Stimulated activated CD8-positive, alpha-beta memory T cell treated with anti-CD3 and anti-CD28 coated beads, Interleukin-7, amount 100 ng/mL, for 24 hours (primary cell): ENCODE measurements at regions not wholly inside any gene's neighbourhood (a gene's known extent, or its start where the extent isn't known, plus 50 kb on each side); places are given as distances from the start of the nearest gene placed in this dataset.
"Not testable (repeated sequence)": the region's sequence is repeated elsewhere in the genome, so short reads cannot be mapped to it uniquely, and the experiment has no call there.

Experiments used
- DNase-seq: peaks from one replicate; pipeline ENCODE4 v3.0.0-alpha.2; 2020; ENCODE audit warnings: low read depth

DNA sequence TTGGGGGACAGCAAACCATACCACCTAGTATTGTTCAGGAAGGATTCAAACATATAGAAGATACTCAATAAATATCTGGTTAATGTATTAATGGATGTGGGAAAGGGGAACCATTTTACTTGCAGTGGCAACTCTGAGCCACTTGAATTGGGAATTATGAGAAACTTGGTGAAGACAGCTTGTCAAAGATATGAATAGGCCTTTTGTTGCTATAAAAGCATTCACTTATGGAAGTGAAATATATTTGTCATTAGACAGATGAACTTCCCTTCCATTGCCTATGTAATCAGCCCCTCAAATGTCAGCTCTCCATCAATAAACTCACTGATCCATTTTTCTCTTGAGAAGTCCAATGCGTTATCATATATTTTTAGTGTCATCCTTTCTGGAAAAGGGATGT, 56.1 kb downstream of the GPR85 start:
- no peak for DNase-seq

DNA sequence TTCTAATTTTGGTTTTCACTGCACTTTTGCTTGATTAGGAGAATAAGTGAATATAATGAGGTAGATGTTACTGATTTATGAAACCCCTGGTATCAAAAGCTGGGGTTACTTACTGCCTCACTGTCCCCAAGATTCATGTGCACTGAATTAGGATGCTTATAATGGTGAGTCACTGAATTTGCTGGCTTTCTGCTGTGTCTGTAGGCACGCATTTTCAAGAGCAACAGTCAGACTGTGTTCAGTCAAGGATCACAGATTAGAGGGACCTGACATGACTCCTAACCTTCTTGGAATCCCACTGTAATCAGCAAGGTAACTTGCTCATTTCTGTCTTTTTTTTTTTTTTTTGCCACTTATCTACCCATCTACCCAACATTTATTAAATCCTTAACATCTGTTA, 59.7 kb downstream of the GPR85 start:
- DNase-seq = no peak

DNA sequence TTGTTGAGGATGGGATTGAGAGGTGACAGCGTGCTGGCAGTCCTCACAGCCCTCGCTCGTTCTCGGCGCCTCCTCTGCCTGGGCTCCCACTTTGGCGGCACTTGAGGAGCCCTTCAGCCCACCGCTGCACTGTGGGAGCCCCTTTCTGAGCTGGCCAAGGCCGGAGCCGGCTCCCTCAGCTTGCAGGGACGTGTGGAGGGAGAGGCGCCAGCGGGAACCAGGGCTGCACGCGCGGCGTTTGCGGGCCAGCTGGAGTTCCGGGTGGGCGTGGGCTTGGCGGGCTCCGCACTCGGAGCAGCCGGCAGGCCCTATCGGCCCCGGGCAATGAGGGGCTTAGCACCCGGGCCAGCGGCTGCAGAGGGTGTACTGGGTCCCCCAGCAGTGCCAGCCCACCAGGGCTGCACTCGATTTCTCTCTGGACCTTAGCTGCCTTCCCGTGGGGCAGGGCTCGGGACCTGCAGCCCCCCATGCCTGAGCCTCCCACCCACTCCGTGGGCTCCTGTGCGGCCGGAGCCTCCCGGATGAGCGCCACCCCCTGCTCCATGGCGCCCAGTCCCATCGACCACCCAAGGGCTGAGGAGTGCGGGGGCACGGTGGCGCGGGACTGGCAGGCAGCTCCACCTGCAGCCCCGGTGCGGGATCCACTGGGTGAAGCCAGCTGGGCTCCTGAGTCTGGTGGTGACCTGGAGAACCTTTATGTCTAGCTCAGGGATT, 69.3 kb downstream of the GPR85 start:
- not testable (repeated sequence) for DNase-seq

DNA sequence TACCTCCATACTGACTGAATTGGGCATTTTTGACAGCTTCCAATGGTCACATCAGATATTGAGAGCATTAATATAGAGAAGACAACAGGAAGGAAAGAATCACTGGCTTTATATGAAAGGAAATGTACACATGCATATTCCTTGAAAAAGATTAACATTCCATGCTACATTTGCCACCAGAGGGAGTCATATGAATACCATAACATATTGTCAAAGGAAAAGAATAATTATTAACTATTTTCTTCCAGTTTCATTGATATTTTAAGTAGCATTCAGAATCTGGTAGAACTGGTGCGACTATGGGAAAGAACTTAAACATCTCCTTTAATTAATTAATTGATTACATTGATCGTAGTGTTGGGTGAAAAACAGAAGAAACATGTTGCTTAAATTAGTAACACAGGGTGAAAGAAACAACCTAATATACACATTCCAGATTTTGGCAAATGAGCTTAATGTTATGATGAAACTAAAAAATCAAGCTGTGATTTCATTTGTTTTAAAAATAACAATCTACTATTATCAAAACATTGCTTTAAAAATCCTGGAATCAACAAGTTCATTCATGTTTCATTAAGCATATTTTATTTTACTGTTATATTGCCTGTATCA, 71.5 kb downstream of the GPR85 start:
- DNase-seq = no peak

DNA sequence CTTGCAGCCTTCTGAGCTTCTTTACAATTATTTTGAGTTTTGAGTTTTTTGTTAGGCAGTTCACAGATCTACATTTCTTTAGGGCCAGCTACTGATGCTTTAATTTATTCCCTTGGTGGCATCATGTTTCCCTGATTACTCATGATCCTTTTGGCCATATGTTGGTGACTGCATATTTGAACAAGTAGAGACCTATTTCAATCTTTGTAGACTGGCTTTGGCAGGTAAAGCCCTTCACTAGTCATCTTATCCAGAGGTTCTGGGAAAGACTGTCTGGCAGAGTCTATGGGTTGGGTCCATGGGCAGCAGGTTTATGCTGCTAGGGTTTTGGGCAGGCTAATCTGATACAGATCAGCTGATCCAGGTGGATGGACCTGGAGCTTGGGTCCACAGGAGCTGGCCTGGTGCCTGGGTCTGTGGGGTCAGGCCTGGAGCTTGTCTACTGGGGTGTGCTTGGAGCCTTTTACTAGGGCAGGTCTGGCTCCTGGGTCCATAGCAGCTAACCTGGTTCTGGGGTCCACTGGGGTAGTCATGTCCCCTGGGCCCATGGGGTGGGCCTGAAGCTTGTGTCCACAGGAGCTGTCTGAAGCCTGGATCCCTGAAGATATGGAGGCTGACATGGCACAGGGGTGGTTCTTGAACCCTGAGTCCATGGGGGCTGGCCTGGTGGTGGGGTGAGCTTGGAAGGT, 72.7 kb downstream of the GPR85 start:
- no peak for DNase-seq

DNA sequence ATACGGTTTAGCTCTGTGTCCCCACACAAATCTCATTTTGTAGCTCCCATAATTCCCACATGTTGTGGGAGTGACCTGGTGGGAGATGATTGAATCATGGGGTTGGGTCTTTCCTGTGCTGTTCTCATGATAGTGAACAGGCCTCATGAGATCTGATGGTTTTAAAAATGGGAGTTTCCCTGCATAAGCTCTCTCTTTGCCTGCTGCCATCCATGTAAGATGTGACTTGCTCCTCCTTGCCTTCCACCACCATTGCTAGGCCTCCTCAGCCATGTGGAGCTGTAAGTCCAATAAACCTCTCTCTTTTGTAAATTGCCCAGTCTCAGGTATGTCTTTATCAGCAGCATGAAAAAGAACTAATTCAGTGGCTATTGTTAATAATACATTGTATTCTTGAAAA, 73.8 kb downstream of the GPR85 start:
- not testable (repeated sequence) for DNase-seq

DNA sequence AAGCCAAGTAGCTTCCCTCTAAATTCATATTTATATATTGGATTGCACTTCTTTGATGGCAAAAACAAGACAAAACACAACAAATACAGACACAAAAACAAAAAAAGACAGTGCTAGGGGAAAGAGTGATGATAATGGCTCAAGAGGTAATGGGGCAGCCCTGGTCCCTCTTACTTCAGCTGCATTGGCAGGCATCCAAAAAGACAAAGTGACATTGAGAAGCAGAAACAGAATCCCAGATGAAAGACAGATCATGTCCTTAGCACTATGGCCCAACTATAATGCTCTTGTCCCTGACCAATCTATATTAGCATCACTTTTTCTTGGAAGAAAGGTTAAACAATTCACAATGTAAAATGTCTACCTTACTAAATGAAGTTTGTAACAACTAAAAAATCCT, 76.2 kb downstream of the GPR85 start:
- no peak for DNase-seq

DNA sequence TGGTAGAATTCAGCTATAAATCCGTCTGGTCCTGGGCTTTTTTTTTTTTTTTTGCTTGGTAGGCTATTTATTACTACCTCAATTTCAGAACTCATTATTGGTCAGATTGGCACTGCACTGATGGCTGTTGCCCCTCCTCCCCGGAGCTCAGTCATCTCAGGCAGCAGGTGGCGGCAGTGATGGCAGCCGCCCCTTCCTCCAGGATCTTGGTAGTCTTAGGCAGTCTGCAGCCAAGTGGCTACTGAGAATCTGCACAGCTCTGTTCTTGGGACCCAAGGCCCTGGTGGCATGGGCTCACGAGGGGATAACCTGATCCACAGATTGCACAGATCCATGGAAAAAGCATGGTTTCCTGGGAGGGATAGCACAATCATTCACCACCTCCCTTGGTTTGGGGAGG, 77.9 kb downstream of the GPR85 start:
- DNase-seq = no peak

DNA sequence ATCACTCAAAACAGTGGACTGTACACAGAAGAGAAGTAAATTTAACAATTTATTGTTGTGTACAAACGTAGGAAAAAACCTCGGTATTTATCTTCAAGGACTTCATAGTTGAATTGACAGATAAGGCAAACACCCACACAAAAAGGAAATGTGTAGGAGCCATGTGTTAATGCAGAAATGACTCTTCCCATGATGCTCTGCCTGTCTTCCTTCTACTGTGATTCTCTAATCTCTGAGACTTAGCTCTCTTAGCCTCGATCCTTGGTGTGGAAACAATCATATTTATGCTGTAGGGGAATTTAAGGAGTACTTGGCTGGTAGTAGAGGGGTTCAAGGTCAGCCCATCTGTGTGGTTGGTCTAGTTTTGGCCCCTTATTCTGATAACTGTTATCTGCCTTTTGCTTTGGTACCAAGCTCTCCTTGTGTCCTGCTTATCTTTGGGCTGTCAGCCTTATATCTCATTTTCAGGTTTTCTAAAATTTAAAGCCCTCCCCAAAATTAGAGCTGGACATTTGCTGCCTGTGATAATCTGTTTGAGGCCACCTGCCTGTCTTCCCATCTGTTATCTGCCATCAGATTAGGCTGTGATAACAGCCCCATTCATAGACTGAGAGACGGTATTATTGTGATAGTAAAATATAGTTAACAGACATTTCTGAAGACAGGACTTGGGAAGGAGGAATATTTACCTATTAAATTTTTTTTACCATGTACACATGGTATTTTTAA, 81.7 kb downstream of the GPR85 start:
- DNase-seq = no peak

DNA sequence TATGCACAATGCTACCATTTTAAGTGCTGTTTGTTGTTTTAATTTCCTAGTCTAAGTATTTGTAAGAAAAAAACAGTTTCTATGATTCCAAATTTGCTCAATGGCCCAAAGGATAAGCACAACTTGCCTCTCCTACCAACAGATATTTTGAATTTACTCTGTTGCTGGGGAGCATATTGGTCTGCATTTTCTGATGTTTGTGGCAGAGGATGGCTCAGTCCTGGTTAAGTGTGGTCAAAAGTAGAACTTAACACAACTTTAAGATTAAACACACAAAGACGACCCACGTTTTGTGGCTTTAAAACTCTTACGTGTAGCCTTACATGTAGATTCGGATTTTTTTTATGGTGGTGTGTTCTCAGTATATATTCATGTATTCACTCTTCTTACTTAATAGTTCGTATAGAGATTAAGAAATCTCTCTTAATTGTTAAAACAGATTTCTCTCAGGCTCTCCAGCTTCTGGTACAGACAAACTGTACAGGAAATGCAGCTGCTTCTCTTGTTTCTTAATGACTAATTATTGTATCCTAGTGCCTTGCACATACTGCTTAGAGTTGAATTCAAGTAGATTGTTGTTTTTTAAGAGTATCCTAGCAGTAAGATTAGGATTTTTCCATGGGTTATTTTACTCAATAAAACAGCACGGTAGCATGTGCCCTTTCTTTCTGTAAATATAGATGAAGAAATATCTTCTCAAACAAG, 86.2 kb downstream of the GPR85 start:
- no peak for DNase-seq

DNA sequence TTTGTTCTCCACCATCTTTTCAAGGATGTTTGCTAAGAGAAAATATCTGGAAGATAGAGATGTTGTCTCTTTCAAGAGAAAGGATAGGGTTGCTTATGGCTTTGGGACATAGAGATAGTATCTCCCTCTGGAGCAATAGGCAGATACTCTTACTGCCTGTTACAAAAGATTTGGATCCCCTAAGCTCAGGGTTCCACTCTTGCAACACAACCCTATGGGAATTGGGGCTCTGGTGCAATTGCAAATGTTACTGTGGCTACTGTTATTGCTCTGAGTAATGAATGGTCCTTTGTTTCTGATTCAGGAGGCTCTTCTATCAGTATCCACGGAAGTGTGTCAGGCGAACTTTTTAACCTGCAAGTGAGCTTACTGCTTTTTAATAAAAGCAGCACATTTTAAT, 88.8 kb downstream of the GPR85 start:
- no peak for DNase-seq

DNA sequence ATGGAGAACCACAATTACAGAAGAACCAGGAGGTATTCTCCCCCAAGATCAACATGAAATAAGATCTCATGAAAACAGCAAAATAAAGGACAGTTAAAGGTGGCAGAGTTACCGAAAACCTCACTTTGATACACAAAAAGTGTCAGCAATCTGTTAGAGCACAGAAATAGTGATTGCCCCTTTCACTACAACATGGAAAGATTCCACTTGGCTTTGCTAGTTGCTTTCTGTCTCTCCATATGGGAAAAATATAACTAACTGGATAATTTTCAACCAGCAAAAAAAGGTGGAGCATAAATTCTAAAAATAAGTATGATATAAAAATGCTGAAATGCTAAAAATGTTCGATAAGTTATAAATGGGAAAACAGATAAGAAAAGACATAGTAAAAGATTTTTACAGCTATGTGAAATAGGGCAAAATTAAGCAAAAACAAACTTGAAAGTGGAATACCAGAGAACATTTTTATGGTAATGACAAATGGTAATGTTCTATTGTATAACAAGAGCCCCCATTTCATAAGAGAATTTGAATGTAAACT, 90.2 kb downstream of the GPR85 start:
- no peak for DNase-seq

DNA sequence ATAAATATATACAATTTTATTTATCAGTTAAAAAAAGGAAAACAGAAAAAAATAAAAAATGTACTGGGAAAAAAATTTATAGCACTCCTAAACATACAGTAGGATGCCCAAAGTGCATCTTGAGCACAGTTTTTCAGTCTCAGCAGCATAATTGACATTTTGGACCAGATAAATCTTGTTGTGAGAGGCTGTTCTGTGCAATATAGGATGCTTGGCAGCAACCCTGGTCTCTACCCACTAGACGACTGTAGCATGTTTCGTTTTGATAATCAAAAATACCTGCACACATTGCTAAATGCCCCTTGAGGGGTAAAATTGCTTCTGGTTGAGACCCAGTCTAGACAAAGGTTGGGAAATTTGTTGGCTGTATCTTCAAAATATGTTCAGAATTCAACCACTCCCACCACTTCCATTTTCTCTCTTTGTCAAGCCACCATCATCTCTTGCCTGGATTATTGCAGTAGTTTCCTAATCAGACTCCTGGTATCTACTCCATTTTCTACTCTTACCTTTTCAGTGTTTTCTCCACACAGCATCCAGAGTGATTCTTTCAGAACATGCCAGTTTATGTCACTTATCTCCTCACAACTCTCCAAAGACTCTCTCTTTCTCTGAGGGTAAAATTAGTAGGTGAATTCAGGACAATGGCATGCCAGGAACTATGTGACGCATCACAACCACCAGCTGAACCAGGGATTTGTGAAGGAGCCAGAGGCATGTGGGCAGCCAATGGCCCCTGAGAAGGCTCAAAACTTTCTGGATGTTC, 91.4 kb downstream of the GPR85 start:
- no peak for DNase-seq

DNA sequence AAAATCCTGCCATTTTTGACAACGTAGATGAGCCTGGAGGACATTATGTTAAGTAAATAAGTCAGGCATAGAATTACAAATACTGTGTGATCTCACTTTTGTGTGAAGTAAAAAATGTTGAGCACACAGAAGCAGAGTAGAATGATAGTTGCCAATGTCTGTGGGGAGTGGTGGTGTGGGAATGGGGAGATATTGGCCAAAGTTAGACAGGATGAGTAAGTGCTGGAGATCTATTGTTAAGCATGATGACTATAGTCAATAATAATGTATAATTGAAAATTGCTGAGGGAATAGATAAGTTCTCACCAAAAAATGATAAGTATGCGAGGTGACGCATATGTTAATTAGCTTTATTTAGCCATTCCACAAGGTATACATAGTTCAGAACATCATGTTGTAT, 92.0 kb downstream of the GPR85 start:
- DNase-seq = no peak

DNA sequence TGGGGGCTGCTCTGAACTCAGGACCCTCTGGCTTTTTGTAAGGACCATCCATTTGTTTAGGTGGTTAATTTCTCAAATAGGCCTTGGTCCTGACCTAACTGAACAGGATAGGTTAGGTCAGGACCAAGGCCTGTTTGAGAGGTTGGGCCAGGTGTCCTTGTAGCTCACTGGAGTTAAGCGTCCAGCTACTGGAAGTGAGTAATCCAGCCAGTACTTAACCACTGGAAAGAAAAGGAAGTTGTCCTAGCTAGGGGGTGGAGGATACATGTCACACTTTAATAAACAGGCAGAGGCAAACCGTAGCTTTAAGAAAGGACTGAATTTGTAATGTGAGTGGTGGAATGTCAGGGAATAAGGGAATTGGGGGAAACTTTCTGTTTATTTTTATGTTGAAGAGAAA, 96.0 kb downstream of the GPR85 start:
- DNase-seq = no peak

DNA sequence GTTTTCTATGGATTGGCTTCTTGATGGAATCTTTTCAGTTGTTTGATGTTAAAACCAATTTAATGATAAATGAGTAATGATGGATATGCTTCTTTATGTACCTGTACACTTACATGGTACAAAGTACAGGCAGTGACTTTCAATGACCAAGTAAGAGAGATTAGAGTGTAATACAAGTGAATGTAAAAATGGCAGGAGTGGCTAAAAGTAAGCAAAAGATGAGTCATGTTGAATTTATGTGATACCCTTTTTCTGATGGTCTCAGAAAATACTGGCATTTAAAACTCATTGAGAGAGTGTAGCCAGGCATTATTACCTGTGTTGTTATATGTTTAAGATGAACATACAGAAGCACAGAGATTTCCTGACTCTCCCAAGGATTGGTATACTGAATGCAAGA, 97.1 kb downstream of the GPR85 start:
- DNase-seq = no peak

DNA sequence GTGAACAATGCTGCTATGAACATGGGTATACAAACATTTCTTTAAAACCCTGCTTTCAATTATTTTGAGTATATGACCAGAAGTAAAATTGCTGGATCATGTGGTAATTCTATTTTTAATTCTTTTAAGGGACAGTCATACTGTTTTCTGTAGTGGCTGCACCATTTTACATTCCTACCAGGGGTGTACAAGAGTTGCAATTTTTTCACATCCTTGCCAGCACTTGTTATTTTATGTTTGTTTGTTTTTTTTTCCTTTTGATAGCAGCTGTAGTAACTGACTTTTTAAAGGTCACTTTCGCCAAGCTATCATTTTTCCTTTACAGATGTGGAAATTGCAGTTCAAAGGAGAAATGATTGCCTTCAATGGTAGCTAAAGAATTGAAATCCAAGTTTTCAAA, 99.5 kb downstream of the GPR85 start:
- no peak for DNase-seq

DNA sequence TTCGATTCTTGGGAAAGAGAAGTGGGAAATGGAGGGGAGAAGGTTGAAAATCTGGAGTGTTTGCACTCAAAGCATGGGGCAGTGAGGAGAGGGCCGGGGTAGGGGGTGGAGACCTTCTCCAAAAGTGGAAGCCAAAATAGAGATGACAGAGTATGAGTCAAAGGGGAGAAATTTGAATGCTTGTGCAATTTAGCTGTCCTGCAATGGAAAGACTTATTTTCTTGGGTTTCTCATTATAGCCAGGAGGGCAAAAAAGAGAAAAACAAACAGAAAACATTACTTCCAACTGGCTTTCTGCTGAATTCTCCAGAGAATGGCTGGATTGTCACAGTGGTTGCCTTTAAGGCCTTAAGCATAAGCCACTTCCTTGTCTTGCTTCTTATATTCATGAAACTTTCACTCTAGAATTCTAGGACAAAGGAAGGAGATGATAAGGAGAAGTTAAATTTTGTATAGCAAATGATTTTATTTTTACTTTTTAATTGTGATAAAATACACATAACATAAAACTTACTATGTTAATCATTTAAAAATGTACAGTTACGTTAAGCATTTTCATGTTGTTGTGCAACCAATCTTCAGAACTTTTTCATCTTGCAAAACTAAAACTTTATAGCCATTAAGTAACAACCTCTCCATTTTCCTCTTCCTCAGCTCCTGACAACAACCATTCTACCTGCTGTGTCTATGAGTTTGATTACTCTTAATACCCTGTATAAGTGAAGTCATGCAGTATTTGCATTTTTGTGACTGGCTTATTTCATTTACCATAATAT, 100.2 kb downstream of the GPR85 start:
- DNase-seq = no peak

DNA sequence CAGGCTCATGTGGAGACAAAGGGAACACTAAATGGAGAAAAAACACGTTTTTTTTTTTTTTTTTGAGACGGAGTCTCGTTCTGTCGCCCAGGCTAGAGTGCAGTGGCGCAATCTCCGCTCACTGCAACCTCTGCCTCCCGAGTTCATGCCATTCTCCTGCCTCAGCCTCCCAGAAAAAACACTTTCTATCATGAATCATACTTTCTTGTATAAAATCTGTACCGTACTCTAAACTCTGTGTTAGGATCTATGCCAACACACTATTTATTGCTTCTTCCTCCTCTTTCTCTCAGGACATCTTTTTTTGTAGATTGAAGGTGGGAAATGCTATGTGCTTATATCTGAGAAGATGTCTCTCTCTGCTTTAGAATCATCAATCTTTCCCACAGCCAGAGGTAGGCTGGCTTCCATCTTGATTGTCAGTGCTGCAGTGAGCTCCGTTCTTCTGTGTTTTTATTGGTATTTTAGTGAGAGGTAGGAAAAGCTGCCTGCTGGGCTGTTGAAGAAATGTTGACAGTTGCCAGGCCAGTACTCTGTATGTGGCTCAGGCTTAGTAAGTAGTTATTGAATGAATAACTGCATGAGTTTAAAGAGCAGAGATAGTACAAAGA, 101.1 kb downstream of the GPR85 start:
- no peak for DNase-seq
